ENCODE measurements at regions not wholly inside any gene's neighbourhood (a gene's known extent, or its start where the extent isn't known, plus 50 kb on each side); places are given as distances from the start of the nearest gene placed in this dataset.

DNA sequence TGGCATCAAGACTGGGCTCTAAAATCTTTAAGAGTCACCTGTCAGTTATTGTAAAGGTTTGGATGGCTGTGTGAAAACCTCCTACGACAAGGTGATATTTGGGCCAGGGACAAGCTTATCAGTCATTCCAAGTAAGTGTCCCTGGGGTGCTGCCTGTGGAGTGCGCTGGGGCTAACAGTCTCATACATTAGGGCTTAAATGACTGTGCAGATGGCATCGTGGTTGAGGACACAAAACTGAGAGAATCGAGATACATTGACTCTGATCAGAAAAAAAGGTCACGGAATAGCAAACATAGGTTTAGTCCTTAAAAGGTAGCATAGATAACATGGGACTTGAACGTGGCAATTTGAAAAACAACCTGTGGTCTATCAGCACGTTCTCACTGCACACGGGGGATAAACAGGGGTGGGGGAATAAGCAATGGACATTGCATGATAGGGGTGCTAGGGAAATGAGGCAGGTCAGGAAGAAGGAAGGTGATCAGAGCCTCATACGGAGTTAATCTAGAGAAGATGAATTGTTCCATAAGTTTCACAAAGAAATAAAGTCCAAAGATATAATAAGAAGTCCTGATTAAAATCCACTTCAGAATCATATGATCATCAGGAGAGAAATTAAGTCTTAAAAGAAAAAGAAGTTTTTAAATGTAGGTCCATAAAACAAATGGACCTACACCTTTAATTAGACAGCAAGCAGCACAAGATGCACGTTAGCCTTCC, 100.3 kb downstream of the DAD1 start:
- no peak for DNase-seq

GRCh38 chr14:22487941-22488340, 101.1 kb downstream of the DAD1 start:
- TF ChIP-seq POLR2A (IDR thresholded peaks at IDR 0.05): no peak
- TF ChIP-seq, protein P1, sequence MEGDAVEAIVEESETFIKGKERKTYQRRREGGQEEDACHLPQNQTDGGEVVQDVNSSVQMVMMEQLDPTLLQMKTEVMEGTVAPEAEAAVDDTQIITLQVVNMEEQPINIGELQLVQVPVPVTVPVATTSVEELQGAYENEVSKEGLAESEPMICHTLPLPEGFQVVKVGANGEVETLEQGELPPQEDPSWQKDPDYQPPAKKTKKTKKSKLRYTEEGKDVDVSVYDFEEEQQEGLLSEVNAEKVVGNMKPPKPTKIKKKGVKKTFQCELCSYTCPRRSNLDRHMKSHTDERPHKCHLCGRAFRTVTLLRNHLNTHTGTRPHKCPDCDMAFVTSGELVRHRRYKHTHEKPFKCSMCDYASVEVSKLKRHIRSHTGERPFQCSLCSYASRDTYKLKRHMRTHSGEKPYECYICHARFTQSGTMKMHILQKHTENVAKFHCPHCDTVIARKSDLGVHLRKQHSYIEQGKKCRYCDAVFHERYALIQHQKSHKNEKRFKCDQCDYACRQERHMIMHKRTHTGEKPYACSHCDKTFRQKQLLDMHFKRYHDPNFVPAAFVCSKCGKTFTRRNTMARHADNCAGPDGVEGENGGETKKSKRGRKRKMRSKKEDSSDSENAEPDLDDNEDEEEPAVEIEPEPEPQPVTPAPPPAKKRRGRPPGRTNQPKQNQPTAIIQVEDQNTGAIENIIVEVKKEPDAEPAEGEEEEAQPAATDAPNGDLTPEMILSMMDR (IDR thresholded peaks at IDR 0.05): no peak
- intact Hi-C loops (cut with DNase I): no loop called here

More for the DNA sequence above, 100.3 kb downstream of the DAD1 start:
- Histone ChIP-seq H3K36me3 (no peaks in the 10 kb centered on the region), H3K4me3 (replicated peaks in 1 of 3) (no peak overlapping the region), H3K27ac (peak overlapping the region in 1 of 3 donors; percentile 61), H3K27me3 (no peaks in the 10 kb centered on the region), H3K9me3 (no peaks in the 10 kb centered on the region), H3K4me1 (no peaks in the 10 kb centered on the region)
- intact Hi-C loops (cut with DNase I): no loop called here
- WGBS, 2 donors: 82 to 85% methylated on average over 10 of the region's 10 CpGs
- TF ChIP-seq POLR2A (IDR thresholded peaks at IDR 0.05): no peak
- TF ChIP-seq, protein P1 (IDR thresholded peaks at IDR 0.05): no peak

DNA sequence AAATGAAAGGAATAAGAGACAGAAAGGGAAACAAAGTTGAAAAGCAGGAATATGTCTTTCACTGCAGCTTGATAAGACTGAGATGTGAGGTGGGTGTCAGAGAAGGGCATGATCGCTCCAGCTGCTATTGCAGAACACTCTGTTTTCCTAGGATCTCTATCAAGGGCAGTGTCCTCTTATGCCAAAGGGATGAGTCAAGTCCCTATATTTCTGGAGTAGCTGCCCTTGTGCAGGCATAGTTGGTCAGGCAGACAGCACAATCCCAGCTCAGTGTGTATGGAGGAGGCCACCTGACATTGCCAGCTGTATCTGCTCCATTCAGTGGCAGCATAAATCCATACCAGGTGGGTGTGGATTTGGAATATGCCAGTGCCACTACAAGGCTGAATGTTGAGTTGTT, 101.6 kb downstream of the DAD1 start:
- DNase-seq: no peak
- intact Hi-C loops (cut with DNase I): no loop called here
- TF ChIP-seq, protein P1 (IDR thresholded peaks at IDR 0.05): no peak
- TF ChIP-seq POLR2A (IDR thresholded peaks at IDR 0.05): no peak
- Histone ChIP-seq H3K4me1 (no peaks in the 10 kb centered on the region), H3K27ac (no peak overlapping the region), H3K27me3 (no peaks in the 10 kb centered on the region), H3K36me3 (no peaks in the 10 kb centered on the region), H3K4me3 (replicated peaks in 1 of 3) (no peak overlapping the region), H3K9me3 (no peaks in the 10 kb centered on the region)
- 76 to 97% methylated on average over 1 of the region's 1 CpG for WGBS, 2 donors

More at GRCh38 chr14:22487941-22488340, 101.1 kb downstream of the DAD1 start:
- H3K4me1 ChIP-seq: no peaks in the 10 kb centered on the region
- 38 to 62% methylated on average over 1 of the region's 1 CpG for WGBS, 2 donors
- H3K36me3 ChIP-seq: no peaks in the 10 kb centered on the region
- H3K27ac ChIP-seq: no peak overlapping the region
- H3K27me3 ChIP-seq: no peaks in the 10 kb centered on the region
- DNase-seq: no peak
- H3K9me3 ChIP-seq: no peaks in the 10 kb centered on the region
- no peak overlapping the region for H3K4me3 ChIP-seq (replicated peaks in 1 of 3)

GRCh38 chr14:22486675-22487074, 102.3 kb downstream of the DAD1 start:
- TF ChIP-seq POLR2A (IDR thresholded peaks at IDR 0.05): no peak
- TF ChIP-seq, protein P1 (IDR thresholded peaks at IDR 0.05): no peak
- Histone ChIP-seq H3K4me3 (replicated peaks in 1 of 3) (no peak overlapping the region), H3K27me3 (no peaks in the 10 kb centered on the region), H3K9me3 (no peaks in the 10 kb centered on the region), H3K27ac (no peak overlapping the region), H3K36me3 (no peaks in the 10 kb centered on the region), H3K4me1 (peaks cover 0 to under 1% of the 10 kb centered on the region in 2 donors)
- 82 to 98% methylated on average over 5 of the region's 5 CpGs for WGBS, 2 donors
- intact Hi-C loops (cut with DNase I): no loop called here
- no peak for DNase-seq

GRCh38 chr14:22485649-22486048, 103.4 kb downstream of the DAD1 start:
- Histone ChIP-seq H3K36me3 (no peaks in the 10 kb centered on the region), H3K9me3 (no peaks in the 10 kb centered on the region), H3K4me1 (peaks cover 0 to 5% of the 10 kb centered on the region in 2 donors), H3K4me3 (replicated peaks in 1 of 3) (no peak overlapping the region), H3K27ac (no peak overlapping the region), H3K27me3 (no peaks in the 10 kb centered on the region)
- TF ChIP-seq, protein P1 (IDR thresholded peaks at IDR 0.05): no peak
- TF ChIP-seq POLR2A (IDR thresholded peaks at IDR 0.05): no peak
- no peak for DNase-seq
- intact Hi-C loops (cut with DNase I): no loop called here
- WGBS, 2 donors: 85% methylated on average over 6 of the region's 6 CpGs
